ENCODE measurements at regions not wholly inside any gene's neighbourhood (a gene's known extent, or its start where the extent isn't known, plus 50 kb on each side); places are given as distances from the start of the nearest gene placed in this dataset.

DNA sequence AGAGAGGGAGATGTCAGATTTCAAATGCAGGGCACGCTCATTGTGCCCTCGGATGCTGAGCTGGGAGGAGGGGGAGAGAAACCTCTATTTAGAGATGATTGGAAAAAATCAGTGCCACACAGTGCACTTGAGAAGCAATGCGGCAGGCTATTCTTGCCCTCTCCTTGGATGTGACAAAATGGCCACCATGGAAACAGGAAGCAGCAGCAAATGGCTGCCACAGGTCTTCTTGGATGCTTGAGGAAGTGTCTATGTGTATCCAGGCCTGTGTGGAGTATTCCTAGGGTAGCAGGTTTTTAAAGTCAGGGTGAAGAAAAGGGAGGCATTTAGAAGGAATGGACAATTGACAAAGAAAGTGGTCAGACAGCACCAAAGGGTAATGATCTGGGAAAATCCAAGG, 340.1 kb upstream of the ZFHX3 start:
- no peak for ATAC-seq
- POLR2A ChIA-PET, result no interaction called here

DNA sequence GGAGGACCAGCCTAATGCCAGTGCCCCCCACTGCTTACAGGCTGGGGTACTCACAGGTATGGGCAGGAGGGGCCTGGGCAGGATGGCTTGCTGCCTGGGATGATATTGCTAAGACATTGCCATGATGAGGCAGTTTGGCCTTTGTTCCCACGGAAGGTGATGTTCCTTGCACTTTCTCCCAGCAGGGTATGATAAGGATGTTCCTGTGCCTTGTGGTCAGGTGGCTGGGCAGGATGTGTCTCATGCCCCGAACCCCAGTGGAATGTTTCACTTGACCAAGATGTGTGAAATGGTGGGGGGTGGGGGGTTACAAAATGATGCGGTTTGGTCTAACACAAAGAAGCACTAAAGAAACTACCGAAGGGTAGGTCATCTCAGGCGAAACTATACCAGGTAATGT, 337.8 kb upstream of the ZFHX3 start:
- Histone ChIP-seq H3K4me2 (ENCODE audit: low read depth, low read length) (no peak overlapping the region), H3K4me3 (replicated peaks in 1 of 3; ENCODE audit: insufficient read depth in 1 of 3, low read depth in 2 of 3, low read length in 3 of 3) (no peak overlapping the region), H2AFZ (ENCODE audit: low read length) (no peak overlapping the region), H3K36me3 (replicated peaks in 1 of 2; ENCODE audit: control insufficient read depth in 1 of 2, insufficient read depth in 2 of 2, low read length in 2 of 2) (no peaks in the 10 kb centered on the region), H3K27me3 (ENCODE audit: control insufficient read depth in 1 of 2, insufficient read depth in 2 of 2, low read length in 2 of 2) (peaks cover 2 to 49% of the 10 kb centered on the region in 2 experiments; a peak in 2 of 5 replicates), H3K27ac (ENCODE audit: extremely low read length, insufficient read depth, low read length) (no peak overlapping the region), H3K4me1 (ENCODE audit: insufficient read depth, low read length) (no peaks in the 10 kb centered on the region), H4K20me1 (ENCODE audit: insufficient read depth, low read length) (no peaks in the 10 kb centered on the region), H3K9me3 (ENCODE audit: low read length) (no peaks in the 10 kb centered on the region), H3K79me2 (ENCODE audit: insufficient read depth, low read length) (no peaks in the 10 kb centered on the region), H3K9ac (ENCODE audit: insufficient read depth, low read depth, low read length) (no peak overlapping the region)
- ATAC-seq (no peak), DNase-seq (ENCODE audit: low spot score) (no peak), FAIRE-seq (no peak)
- ChIA-PET CTCF (ENCODE audit: low intra/inter-chr PET ratio, low total read pairs) (no interaction called here), POLR2A (no interaction called here)
- WGBS (ENCODE audit: low lambda C conversion rate), result 20% methylated on average over 5 of the region's 5 CpGs
- no TSS peak for BruUV-seq (replicated peaks)
- TF ChIP-seq ISL2 (CRISPR knock-in tag; IDR thresholded peaks at IDR 0.05), result no peak
- no peak for TF ChIP-seq MZF1 (CRISPR knock-in tag; IDR thresholded peaks at IDR 0.05; ENCODE audit: borderline replicate concordance)
- TF ChIP-seq JDP2 (CRISPR knock-in tag; IDR thresholded peaks at IDR 0.05; ENCODE audit: borderline replicate concordance), result no peak
- TF ChIP-seq NR2F2 (IDR thresholded peaks at IDR 0.05; ENCODE audit: borderline replicate concordance, low read depth), result no peak
- TF ChIP-seq ZC3H13 (CRISPR knock-in tag; IDR thresholded peaks at IDR 0.05), result no peak
- in situ Hi-C loops (cut with HindIII; ENCODE audit: extremely low pct_ligation_motif_present, low pct_unique_long_range_greater_than_20kb) (no loop called here), intact Hi-C loops (cut with micrococcal nuclease; ENCODE audit: unreplicated experiment) (no loop called here)

More for the DNA sequence above, 340.1 kb upstream of the ZFHX3 start:
- BruUV-seq (replicated peaks), result no TSS peak
- CTCF ChIA-PET (ENCODE audit: low intra/inter-chr PET ratio, low total read pairs), result no interaction called here
- Histone ChIP-seq H3K4me1 (ENCODE audit: insufficient read depth, low read length) (no peaks in the 10 kb centered on the region), H3K36me3 (replicated peaks in 1 of 2; ENCODE audit: control insufficient read depth in 1 of 2, insufficient read depth in 2 of 2, low read length in 2 of 2) (no peaks in the 10 kb centered on the region), H3K4me3 (replicated peaks in 1 of 3; ENCODE audit: insufficient read depth in 1 of 3, low read depth in 2 of 3, low read length in 3 of 3) (no peak overlapping the region), H3K9ac (ENCODE audit: insufficient read depth, low read depth, low read length) (no peak overlapping the region), H2AFZ (ENCODE audit: low read length) (no peak overlapping the region), H3K27ac (ENCODE audit: extremely low read length, insufficient read depth, low read length) (no peak overlapping the region), H3K9me3 (ENCODE audit: low read length) (no peaks in the 10 kb centered on the region), H3K4me2 (ENCODE audit: low read depth, low read length) (no peak overlapping the region), H3K79me2 (ENCODE audit: insufficient read depth, low read length) (no peaks in the 10 kb centered on the region), H4K20me1 (ENCODE audit: insufficient read depth, low read length) (no peaks in the 10 kb centered on the region), H3K27me3 (ENCODE audit: control insufficient read depth in 1 of 2, insufficient read depth in 2 of 2, low read length in 2 of 2) (peaks cover 0 to 42% of the 10 kb centered on the region in 2 experiments; a peak in 2 of 5 replicates)
- intact Hi-C loops (cut with micrococcal nuclease; ENCODE audit: unreplicated experiment) (no loop called here), in situ Hi-C loops (cut with HindIII; ENCODE audit: extremely low pct_ligation_motif_present, low pct_unique_long_range_greater_than_20kb) (no loop called here)
- 33% methylated on average over 3 of the region's 3 CpGs for WGBS (ENCODE audit: low lambda C conversion rate)
- TF ChIP-seq ZFP36 (IDR thresholded peaks at IDR 0.05; ENCODE audit: borderline replicate concordance, low read depth, low read length, partially characterized antibody), result no peak
- TF ChIP-seq ZNF317 (CRISPR knock-in tag; IDR thresholded peaks at IDR 0.05), result no peak
- no peak for TF ChIP-seq NFE2L2 (IDR thresholded peaks at IDR 0.05; ENCODE audit: low read length)
- TF ChIP-seq KDM6A (CRISPR knock-in tag; IDR thresholded peaks at IDR 0.05; ENCODE audit: low read depth), result no peak
- no peak for TF ChIP-seq ZBTB14 (CRISPR knock-in tag; IDR thresholded peaks at IDR 0.05)
- FAIRE-seq (no peak), DNase-seq (ENCODE audit: low spot score) (no peak)

Measured in HepG2 (cell line).